ENCODE measurements at regions not wholly inside any gene's neighbourhood (a gene's known extent, or its start where the extent isn't known, plus 50 kb on each side); places are given as distances from the start of the nearest gene placed in this dataset.

DNA sequence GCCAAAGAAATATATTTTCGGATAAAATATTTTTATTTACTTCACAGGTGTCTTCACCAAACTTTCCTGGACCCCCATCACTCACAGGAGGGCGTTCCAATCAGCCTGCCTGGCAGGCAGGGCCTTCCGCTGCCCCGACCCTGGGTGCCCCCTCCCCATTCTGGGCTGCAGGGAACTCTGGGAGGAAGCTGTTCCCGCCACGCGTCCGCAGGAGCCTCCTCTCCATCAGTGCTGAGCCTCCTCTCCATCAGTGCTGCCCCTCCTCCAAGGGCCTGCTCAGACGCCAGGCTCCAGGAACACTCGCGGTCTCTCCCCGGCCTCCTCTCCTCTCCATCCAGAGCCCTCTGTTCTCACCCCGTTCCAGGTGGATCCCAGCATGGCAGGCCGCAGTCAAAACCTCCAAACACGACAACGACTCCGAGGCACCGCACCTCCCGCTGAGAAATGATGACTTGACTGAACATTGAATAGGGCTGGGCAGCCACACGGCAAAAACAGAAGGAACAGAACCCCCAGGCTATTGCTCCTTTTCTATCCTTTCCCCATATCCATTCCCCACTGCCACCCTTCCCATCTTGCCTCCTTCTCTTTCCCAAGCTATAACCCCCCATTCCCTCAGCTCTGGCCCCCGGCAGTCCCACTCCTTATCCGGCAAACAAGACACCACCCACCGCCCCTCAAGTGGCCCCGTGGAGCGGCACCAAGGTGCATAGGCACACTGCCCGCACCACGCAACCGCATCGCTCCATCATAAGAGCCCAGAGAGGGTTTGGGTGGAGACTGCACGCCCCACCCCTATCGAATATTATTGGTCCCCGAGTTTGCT, 268.6 kb upstream of the RAB6C start:
- TF ChIP-seq TCF12 (IDR thresholded peaks at IDR 0.05) (no peak), TCF12 (CRISPR knock-in tag; IDR thresholded peaks at IDR 0.05) (no peak), KLF9 (CRISPR knock-in tag; IDR thresholded peaks at IDR 0.05; ENCODE audit: low read depth) (no peak), TGIF2 (CRISPR knock-in tag; IDR thresholded peaks at IDR 0.05) (no peak), ZNF143 (CRISPR knock-in tag; IDR thresholded peaks at IDR 0.05) (no peak), ZNF546 (CRISPR knock-in tag; conservative IDR thresholded peaks at IDR 0.05) (no peak), CBX1 (IDR thresholded peaks at IDR 0.05; ENCODE audit: low read depth) (no peak), EZH2 (conservative IDR thresholded peaks at IDR 0.05; ENCODE audit: low read depth, low read length) (no peak), EP300 (IDR thresholded peaks at IDR 0.05; ENCODE audit: low read depth in 2 of 2, low read length in 2 of 2) (no peak), EP300 (CRISPR knock-in tag; IDR thresholded peaks at IDR 0.05; ENCODE audit: borderline replicate concordance) (no peak), NONO (IDR thresholded peaks at IDR 0.05) (no peak), NONO (CRISPR knock-in tag; conservative IDR thresholded peaks at IDR 0.05) (no peak), POLR2A (IDR thresholded peaks at IDR 0.05; ENCODE audit: insufficient read depth in 1 of 2, low read depth in 2 of 2, low read length in 2 of 2) (no peak)
- TF ChIP-seq, protein P1, sequence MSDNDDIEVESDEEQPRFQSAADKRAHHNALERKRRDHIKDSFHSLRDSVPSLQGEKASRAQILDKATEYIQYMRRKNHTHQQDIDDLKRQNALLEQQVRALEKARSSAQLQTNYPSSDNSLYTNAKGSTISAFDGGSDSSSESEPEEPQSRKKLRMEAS (IDR thresholded peaks at IDR 0.05): no peak
- TF ChIP-seq, protein P2, sequence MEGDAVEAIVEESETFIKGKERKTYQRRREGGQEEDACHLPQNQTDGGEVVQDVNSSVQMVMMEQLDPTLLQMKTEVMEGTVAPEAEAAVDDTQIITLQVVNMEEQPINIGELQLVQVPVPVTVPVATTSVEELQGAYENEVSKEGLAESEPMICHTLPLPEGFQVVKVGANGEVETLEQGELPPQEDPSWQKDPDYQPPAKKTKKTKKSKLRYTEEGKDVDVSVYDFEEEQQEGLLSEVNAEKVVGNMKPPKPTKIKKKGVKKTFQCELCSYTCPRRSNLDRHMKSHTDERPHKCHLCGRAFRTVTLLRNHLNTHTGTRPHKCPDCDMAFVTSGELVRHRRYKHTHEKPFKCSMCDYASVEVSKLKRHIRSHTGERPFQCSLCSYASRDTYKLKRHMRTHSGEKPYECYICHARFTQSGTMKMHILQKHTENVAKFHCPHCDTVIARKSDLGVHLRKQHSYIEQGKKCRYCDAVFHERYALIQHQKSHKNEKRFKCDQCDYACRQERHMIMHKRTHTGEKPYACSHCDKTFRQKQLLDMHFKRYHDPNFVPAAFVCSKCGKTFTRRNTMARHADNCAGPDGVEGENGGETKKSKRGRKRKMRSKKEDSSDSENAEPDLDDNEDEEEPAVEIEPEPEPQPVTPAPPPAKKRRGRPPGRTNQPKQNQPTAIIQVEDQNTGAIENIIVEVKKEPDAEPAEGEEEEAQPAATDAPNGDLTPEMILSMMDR (CRISPR knock-in tag; IDR thresholded peaks at IDR 0.05): no peak
- TF ChIP-seq, protein P3, sequence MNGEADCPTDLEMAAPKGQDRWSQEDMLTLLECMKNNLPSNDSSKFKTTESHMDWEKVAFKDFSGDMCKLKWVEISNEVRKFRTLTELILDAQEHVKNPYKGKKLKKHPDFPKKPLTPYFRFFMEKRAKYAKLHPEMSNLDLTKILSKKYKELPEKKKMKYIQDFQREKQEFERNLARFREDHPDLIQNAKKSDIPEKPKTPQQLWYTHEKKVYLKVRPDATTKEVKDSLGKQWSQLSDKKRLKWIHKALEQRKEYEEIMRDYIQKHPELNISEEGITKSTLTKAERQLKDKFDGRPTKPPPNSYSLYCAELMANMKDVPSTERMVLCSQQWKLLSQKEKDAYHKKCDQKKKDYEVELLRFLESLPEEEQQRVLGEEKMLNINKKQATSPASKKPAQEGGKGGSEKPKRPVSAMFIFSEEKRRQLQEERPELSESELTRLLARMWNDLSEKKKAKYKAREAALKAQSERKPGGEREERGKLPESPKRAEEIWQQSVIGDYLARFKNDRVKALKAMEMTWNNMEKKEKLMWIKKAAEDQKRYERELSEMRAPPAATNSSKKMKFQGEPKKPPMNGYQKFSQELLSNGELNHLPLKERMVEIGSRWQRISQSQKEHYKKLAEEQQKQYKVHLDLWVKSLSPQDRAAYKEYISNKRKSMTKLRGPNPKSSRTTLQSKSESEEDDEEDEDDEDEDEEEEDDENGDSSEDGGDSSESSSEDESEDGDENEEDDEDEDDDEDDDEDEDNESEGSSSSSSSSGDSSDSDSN (CRISPR knock-in tag; IDR thresholded peaks at IDR 0.05): no peak
- TF ChIP-seq, protein P4, sequence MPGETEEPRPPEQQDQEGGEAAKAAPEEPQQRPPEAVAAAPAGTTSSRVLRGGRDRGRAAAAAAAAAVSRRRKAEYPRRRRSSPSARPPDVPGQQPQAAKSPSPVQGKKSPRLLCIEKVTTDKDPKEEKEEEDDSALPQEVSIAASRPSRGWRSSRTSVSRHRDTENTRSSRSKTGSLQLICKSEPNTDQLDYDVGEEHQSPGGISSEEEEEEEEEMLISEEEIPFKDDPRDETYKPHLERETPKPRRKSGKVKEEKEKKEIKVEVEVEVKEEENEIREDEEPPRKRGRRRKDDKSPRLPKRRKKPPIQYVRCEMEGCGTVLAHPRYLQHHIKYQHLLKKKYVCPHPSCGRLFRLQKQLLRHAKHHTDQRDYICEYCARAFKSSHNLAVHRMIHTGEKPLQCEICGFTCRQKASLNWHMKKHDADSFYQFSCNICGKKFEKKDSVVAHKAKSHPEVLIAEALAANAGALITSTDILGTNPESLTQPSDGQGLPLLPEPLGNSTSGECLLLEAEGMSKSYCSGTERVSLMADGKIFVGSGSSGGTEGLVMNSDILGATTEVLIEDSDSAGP (CRISPR knock-in tag; IDR thresholded peaks at IDR 0.05; ENCODE audit: borderline replicate concordance): no peak
